ENCODE measurements at regions not wholly inside any gene's neighbourhood (a gene's known extent, or its start where the extent isn't known, plus 50 kb on each side); places are given as distances from the start of the nearest gene placed in this dataset.

- TF ChIP-seq POLR2A (IDR thresholded peaks at IDR 0.05; ENCODE audit: low read length) (no peak), GATA1 (IDR thresholded peaks at IDR 0.05; ENCODE audit: low read depth, low read length) (no peak)
Measured at GRCh38 chr1:232695621-232696385, 65.9 kb upstream of the SIPA1L2 start.

Data from erythroblast (primary cell).